ENCODE measurements at regions not wholly inside any gene's neighbourhood (a gene's known extent, or its start where the extent isn't known, plus 50 kb on each side); places are given as distances from the start of the nearest gene placed in this dataset.
A peak's percentile ranks its signal among the peaks of the same experiment; 100 is the strongest.

DNA sequence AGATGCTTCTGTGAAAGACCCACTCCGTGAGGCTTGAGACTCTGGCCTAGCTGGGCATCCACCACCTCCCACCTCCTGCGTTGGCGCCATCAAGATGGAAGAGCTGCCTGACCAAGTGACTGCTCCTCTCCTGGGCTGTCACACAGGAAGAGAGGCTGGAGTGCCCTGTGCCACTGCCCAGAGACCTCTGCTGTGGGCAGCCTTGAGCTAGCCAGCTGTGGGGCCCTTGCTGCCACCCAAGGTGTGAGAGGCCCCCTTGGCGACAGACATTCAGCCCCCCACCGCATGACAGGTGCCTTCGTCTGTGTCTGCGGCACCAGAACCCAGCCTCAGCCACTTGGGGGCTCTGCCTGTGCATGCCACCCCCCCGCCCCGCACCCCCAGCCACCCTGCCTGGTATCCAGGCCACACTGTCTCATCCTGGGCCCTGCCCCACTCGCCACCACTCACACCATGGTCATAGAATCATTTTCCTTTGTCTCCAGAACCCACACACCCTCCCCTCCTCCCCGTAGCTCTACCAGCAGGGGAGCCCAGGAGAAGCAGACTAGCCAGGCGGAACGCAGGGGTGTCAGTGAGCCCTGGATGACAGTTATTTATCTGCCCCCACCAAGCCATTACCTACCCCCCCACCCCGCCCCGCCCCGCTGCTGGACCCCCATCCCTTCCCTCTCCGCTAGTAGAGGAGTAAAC lies 120.9 kb upstream of the LHX1 start:
- no peak for DNase-seq (ENCODE audit: low read depth)

DNA sequence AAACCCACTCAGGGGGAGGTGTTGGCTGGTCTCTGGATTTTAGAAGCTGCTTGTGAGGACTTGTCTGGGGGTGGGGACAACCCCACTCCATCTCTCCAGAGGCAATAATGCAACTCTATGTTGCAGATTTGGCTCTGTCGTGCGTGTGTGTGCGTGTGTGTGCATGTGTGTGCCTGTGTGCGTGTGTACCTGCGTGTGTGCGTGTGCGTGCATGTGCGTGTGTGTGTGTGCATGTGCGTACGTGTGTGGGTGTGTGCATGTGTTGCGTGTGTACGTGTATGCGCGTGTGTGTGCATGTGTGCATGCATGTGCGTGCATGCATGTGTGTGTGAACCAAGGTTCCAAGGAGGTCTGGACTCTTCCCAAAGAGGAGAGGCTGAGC lies 120.4 kb upstream of the LHX1 start:
- no peak for DNase-seq (ENCODE audit: low read depth)

DNA sequence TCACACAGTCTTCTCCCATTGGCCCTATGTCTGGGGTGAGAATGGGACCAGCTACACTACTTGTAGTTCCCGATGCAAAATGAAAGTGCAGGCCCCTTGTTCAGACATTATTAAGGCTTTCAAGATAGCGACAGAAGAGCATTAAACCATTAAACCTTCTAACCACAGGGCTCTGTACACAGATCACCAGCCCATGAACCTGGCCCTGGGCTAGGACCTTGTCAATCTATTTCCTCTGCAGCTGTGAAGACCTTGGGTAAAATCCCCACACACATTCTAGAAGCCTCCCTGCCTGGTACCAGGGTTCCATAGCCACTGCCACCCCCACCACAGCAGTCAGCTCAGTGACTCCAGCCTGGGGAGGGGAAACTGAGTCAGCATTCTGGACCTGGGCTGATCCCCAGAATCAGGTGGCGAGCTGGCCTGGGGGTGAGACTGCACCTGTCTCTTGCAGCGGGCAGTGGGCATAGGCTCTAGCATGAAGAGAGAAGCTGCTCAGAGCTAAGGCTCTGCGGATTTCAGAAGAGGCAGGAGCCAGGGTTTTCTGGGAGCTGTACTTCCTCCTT lies 119.7 kb upstream of the LHX1 start:
- peak; percentile 42 for DNase-seq (ENCODE audit: low read depth)

DNA sequence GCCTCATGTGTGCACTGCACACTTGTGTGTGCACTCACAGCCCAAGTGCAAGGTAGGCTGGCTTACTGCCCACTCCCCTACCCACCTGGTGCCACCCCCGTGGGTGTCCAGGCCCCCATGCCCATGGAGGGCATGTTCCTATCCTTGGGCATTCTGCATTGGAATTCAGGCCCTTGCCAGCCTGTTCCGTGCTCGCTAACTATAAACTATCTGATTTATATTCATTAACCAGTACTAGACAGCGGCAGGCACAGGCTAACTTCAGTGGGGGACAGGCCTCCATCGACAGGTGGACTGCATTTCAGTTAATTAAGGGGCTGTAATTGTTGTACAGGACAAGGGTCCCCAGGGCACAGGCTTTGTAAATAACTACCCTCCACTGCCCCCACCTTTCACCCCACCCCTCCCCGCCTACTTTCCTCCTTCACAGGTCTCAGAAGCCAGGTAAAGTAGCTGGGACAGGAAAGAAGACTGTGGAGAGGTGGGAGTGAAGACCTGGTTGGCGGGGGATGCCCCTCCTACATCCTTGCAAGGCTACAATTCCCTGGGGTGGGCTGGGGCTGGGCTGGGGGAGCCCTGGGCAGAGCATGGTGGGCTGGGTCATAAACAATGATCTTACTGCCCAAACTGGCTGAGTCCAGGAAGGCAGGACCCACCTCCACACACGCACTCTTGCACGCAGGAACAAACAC lies 119.0 kb upstream of the LHX1 start:
- DNase-seq (ENCODE audit: low read depth), result peak; percentile 18

DNA sequence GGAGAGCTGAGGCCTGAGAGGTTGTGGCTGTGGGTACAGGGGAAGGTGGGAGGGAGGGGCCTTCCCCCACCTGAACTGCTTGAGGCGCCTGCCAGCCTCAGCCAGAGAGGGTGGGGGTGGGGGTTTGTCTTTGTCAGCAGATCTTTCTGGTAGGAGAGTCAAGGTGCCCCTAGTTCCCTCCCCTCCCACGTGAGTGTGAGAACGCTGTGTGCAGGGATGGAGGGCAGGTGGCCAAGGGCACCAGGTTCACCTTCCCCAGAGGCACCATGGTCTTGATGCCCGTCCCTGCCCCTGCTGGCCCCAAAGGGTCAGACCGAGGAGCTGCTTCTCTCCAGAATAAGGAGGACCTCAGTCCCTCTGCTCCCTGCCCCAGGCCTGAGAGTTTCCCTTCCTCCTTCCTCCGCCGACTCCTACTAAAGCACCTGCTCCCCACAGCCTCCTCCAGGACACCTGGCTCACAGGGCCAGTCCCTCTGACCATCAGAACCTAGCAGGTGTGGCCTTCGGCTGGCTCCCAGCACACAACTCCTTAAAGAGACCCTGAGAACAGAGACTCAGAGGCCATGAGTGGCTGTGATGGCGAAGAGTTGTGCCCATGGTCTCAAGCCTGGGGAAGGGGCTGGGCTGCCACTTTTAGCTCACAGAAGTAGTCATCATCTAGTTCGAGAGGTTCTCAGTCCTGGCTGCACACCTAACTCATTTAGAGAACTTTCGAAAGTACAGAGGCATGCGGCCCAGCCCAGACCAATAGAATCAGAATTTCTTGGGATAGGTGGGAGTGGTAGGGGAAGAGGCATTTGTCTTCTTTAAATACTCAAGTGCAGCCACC lies 113.2 kb upstream of the LHX1 start:
- DNase-seq (ENCODE audit: low read depth), result no peak

DNA sequence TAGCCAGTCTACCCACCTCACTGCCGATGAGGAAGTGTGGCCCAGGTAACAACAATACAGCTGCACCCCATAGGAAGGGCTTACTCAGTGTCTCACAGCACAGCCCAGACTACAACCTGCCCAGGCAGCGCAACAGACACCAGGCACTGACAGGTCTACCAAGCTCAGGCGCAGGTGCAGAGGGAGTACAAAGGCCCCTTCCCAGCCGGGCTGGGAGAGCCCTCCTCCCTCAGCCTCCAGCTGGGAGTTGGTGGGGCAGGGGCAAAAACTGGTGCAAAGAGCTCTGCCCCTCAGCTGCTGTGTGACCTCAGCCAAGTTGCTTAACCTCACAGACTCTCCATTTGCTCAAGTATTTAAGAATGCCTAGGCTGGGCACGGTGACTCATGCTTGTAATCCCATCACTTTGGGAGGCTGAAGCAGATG lies 112.6 kb upstream of the LHX1 start:
- DNase-seq (ENCODE audit: low read depth), result peak; percentile 34

DNA sequence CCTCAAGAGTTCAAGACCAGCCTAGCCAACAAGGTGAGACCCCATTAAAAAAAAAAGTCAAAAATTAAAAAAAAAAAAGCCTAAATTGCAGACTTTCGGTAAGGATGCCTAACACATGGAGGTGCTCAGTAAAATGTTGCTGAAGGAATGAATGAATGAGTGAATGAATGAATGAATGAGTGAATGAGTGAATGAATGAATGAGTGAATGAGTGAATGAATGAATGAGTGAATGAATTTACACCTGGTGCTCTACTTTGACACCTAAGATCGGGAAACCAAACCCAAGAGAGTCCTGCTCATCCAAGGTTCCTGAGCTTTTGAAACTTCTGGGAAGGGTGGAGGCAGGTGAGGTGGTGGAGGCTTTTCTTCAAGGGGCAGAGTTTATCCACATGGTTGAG lies 112.2 kb upstream of the LHX1 start:
- no peak for DNase-seq (ENCODE audit: low read depth)

DNA sequence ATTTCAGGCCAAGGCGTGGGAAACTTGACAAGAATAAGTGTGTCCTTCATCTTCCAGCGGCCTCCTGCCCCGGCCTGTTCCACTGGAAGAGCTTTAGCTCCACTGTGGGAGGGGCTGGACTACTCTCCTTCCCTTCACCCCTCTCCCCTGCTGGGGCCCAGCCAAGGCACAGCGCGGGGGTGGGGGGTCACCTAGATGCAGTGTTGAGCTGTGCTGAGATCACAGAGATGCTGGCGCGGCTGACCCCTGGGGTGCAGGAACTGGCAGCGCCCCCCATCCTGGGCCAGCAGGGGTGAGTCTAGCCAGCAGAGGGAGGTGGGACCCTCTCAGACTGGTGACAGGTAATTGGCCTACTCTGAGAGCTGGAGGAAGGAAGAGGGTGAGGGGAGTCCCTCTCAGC lies 111.8 kb upstream of the LHX1 start:
- no peak for DNase-seq (ENCODE audit: low read depth)

DNA sequence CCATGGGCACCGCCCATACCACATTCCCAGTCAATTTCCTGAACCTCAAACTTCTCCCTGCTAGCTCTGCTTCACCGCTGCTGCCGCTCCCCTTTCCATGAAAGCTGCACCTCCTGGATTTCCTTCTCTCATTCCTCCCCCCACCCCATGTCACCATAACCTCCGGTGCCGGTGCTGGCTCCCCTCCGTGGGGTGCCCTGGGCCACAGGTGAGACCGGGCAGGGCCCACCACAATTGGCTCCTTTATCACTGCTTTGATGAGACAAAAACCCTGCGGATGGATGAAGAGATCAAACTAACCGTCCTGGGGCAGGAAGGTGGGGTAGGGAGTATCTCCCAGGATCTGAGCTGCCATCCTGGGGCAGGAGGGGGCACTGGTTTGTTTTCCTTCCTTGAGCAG lies 111.3 kb upstream of the LHX1 start:
- no peak for DNase-seq (ENCODE audit: low read depth)

DNA sequence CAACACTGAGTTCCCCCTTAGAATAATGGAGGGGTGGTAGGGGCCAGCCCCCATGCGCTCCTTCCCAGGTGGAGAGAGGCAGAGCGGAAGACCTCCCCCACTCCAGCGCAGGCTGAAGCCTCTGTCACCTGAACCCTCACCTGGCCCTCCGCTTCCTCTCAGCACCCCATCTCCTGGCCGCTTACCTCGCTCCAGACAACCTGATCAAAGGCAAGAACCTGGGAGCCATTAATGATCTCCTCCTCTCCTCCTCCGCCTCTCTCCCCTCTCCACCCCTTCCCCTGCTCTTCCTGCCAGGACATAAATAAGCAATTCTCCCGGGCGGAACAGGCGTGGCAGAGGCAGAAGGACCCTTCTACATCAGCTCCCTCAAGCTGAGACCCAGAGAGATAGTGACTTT lies 110.2 kb upstream of the LHX1 start:
- DNase-seq (ENCODE audit: low read depth), result no peak

DNA sequence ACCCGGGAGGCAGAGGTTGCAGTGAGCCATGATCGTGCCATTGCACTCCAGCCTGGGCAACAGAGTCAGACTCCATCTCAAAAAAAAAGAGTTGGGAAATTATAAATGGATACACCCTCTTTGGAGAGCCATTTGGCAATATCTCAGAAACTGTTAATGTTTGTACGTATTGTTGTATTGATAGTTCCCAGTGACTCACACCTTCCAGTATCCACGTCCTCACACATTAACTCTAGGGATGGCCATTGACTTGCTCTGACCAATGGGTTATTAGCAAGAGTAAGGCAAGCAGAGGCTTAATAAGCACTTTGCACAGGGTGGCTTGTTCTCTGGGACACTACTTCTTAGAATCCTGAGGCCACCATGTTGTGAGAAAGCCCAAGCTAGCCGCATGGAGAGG lies 107.6 kb upstream of the LHX1 start:
- peak; percentile 96 for DNase-seq (ENCODE audit: low read depth)

DNA sequence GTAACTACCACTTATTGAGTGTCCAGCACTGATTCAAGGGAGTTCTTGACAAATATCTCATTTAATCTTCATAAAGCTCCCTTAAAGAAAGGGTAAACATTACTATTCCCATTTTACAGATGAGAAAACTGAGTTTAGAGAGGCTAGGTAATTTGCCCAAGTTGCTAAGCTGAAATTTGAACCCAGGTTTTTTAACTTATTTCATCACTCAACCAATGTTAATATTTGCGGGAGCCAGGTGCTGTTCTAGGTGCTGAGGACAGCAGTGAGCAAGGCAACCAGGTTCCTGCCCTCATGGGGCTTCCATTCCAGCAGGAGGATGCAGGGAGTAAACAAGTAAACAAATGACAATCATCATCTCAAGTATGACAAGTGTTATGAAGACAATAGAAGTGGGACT lies 104.0 kb upstream of the LHX1 start:
- no peak for DNase-seq (ENCODE audit: low read depth)

DNA sequence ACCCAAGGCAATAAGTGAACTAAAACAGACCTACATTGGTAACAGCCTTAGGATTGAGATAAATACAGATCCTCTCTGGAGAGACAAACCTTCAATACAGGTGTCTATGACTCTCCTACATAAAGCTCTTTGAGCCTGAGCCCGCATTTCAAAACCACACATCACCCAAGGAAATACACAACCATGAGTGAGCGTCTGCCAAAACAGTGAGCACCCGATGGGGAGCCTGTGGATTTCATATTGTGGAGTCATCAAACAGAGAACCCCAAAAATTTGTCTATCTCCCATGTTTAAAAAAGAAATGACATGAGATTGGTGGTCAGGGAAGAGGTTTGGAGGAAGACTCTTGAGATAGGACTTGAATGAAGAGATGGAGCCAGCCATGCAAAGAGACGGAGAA lies 102.2 kb upstream of the LHX1 start:
- no peak for DNase-seq (ENCODE audit: low read depth)

DNA sequence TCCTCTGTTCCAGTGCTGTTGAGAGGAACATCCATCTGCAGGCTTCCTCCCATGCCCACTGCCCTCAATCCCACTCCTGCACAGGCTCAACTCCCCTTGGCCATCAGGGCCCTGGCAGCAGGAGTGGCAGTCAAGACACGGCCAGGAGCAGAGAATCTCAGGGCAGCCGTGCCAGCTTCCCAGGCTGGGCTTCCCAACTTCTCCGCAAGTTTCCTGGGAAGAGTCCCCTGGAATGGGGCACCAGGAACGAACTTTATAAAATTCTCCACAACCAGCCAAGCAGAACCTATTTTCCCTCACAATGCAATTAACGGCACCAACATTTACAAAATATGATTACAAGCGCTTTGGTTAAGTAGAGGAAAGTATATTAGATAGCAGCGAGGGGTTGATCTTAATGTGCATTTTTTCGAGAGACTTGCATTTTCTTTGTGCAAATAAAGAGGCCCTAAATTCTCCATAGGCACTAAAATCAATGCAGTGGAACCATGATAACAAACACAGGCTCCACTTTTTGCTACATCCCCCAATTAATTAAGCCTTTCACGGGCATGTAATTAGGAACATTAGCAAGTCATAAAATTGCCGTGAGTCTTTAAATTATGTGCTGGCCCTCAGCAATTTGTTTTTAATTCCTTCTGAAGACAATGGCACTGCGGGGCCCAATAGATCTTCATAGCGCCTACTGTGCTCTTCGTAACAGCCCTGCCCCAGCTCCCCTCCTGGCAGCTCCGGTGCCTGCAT lies 99.9 kb upstream of the LHX1 start:
- DNase-seq (ENCODE audit: low read depth), result peak; percentile 33

DNA sequence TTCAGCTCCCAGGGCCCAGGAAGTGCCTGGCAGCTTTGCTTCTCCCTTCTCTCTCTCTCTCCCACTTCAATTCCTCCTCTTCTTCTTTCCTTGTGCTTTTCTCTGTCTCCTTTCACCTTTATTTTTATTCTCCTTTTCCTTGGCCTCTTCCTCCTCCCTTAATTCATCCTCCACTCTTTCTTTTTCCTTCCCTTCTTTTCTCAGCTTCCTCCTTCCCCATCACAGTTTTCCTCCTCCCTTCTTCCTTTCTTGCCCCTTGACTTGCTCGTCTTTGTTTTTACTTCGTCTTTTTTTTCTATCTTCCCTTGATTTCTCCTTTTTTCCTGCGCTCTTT lies 99.4 kb upstream of the LHX1 start:
- DNase-seq (ENCODE audit: low read depth), result no peak

DNA sequence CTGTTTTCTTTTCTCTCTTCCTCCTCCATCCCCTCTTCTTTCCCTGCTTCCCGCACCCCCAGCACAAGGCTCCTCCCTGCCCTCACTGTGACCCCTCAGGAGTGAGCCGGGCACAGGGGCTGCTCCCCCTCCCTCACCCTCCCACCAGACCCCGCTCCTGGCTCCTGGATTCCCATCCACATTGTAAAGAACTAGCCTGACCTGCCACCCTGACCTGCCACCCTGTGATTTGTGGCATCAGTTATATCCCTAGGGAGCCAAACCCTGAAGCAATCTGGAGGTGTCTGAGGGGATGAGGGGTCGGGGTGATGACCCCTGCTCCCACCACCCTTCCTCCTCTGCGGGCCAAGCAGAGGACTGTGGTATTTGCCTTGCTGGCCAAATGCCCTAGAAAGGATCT lies 98.0 kb upstream of the LHX1 start:
- no peak for DNase-seq (ENCODE audit: low read depth)

DNA sequence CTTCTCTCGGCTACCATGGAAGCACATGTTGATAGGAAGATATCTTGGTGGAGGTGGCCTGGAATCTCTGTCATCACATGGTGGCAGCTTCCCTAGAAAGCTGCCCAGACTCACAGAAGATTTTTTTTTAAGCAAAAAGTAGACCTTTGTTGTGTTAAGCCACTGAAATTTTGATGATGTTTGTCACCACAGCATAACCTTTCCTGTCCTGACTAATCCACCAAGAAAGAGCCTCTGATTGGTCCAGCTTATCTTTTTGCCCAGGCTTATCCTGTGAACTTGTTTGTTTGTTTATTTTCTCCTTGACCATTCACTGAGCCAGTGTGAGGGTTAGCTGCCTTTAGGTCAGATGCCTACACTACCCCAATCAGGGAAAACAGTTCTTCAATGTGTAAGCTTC lies 96.5 kb upstream of the LHX1 start:
- no peak for DNase-seq (ENCODE audit: low read depth)

DNA sequence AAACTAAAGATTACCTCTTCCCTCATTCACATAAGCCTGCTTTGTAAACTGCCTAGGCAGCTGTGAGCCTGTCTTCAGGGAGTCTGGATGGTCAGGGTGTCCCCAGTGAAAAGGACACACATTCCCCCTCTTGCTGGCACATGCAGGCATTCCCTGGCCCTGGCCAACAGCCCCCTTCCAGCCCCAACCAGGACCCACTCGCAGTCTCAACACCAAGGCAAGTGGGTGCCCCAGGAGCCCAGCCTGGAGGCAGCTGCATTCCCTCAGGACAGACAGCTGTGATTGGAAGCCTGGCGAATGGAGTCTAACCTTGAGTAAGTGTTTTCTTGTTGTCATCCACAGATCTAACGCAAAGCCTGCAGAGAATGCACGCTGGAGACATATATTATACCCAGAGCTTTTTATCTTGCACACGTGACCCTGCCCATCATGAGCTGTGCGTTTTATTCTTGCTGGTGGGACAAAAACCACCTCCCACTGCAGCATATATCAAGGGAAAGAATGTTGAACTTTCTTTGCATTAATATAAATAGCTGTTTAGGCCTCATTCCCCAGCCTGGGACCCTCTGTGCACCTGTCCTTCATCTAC lies 95.0 kb upstream of the LHX1 start:
- DNase-seq (ENCODE audit: low read depth), result no peak

DNA sequence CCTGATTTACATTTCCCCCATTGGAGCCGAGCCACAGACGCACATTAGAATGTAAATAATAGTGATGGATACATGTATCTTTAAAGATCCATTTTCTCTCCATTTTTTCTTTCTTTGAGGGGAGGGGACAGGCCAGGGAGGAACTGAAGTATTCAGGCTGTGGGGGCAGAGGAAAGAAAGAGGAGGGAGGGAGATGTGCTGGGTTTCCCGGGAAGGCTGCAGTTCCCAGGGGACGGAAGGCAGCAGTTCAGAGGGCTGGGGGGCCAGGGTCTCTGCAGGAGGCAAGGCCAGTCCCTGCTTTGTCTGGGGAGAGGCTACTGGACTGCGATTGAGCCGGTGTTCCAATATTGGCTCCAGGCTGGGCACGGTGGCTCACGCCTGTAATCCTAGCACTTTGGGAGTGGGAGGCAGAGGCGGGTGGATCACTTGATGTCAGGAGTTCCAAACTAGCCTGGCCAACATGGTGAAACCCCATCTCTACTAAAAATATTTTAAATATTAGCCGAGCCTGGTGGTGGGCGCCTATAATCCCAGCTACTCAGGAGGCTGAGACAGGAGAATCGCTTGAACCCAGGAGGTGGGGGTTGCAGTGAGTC lies 94.2 kb upstream of the LHX1 start:
- no peak for DNase-seq (ENCODE audit: low read depth)

DNA sequence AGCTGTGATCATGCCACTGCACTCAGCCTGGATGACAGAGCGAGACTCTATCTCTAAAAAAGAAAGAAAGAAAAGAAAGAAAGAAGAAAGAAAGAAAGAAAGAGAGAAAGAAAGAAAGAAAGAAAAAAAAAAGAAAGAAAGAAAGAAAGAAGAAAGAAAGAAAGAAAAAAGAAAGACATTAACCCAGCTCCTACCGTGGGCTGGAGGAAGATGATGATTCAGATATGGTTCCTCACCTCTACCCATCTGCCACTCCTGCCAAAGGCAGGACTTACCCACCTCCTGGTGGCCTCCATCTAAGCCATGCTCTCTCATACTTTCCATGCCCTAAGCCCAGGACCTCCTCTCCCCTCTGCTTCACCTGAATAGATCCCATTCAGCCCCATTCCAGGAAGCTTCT lies 93.3 kb upstream of the LHX1 start:
- DNase-seq (ENCODE audit: low read depth), result no peak

DNA sequence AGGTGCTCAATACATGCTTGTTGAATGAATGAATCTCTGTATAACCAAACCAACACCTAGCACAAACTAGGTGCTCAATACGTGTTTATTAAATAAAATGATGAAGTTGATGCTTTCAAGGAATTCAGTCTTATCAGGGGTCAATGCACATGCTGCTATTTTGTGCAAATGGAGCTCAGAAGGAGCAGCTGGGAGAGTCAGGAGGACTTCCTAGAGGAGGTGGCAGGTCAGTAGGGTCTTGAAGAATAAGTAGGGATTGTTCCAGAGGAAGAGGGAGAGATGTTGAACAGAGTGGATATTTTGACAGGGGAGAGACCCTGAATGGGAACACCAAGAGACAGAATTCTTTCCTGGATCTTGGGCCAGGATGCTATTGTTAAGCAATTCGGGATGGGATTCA lies 92.7 kb upstream of the LHX1 start:
- no peak for DNase-seq (ENCODE audit: low read depth)
